ENCODE measurements at regions not wholly inside any gene's neighbourhood (a gene's known extent, or its start where the extent isn't known, plus 50 kb on each side); places are given as distances from the start of the nearest gene placed in this dataset.

DNA sequence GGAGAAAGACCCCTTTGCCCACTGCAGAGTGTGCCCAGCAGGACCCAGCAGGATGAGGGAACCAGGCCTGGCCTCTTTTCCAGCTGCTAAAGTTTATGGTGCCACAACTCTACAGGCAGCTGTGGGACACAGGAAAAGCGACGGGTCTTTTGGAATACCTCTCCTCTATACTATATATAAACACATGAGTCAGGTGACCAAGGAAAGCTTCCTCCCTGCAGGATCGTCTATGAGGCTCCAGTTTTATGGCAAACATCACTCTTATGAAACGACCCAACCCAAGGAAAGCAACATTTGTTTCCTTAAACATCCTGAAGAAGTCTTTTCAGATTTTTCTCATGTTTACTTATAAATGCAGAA lies 102.8 kb upstream of the AKIP1 start:
- TF ChIP-seq, protein P1, sequence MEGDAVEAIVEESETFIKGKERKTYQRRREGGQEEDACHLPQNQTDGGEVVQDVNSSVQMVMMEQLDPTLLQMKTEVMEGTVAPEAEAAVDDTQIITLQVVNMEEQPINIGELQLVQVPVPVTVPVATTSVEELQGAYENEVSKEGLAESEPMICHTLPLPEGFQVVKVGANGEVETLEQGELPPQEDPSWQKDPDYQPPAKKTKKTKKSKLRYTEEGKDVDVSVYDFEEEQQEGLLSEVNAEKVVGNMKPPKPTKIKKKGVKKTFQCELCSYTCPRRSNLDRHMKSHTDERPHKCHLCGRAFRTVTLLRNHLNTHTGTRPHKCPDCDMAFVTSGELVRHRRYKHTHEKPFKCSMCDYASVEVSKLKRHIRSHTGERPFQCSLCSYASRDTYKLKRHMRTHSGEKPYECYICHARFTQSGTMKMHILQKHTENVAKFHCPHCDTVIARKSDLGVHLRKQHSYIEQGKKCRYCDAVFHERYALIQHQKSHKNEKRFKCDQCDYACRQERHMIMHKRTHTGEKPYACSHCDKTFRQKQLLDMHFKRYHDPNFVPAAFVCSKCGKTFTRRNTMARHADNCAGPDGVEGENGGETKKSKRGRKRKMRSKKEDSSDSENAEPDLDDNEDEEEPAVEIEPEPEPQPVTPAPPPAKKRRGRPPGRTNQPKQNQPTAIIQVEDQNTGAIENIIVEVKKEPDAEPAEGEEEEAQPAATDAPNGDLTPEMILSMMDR (IDR thresholded peaks at IDR 0.05; ENCODE audit: low read depth, low read length): no peak
- H3K4me3 ChIP-seq (ENCODE audit: low read depth, low read length): peak overlapping the region; percentile 65
- in situ Hi-C loops (cut with HindIII; ENCODE audit: low sequenced_read_pairs): no loop called here
- DNase-seq (ENCODE audit: low read depth, low spot score): no peak

DNA sequence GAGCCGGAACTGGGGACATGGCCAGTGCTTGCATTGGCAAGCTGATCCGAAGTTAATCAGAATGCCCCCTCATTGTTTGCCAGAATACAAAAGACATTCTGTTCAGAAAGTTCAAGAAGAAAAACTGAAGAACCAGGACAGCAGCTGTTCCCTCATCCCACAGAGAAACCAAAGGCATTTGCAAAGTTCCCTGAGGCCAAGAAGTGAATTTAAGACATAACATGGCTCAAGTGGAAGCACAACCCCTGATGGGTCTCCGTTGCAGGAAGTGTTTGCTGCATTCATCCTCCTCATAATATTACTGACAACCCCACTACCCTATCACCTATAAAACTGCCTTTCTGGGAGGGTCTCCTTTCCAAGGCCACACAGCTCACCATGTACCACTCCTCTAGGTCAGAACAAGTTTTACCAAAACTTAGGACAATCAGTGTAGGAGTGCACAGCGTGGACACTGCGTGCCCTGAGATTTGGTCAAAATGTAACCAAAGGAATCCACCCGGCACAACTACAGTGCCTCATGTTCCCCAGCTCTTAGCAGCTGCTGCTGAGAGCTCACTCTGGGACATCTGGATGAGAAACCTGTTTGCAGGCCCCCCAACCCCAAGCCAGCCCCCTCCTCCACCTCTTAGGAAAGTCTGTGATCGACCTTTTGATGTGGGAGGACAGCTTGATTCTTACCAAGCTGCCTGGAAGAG lies 101.6 kb upstream of the AKIP1 start:
- in situ Hi-C loops (cut with HindIII; ENCODE audit: low sequenced_read_pairs): no loop called here
- peak overlapping the region; percentile 65 for H3K4me3 ChIP-seq (ENCODE audit: low read depth, low read length)
- peak; percentile 37 for DNase-seq (ENCODE audit: low read depth, low spot score)
- TF ChIP-seq, protein P1 (IDR thresholded peaks at IDR 0.05; ENCODE audit: low read depth, low read length): no peak

DNA sequence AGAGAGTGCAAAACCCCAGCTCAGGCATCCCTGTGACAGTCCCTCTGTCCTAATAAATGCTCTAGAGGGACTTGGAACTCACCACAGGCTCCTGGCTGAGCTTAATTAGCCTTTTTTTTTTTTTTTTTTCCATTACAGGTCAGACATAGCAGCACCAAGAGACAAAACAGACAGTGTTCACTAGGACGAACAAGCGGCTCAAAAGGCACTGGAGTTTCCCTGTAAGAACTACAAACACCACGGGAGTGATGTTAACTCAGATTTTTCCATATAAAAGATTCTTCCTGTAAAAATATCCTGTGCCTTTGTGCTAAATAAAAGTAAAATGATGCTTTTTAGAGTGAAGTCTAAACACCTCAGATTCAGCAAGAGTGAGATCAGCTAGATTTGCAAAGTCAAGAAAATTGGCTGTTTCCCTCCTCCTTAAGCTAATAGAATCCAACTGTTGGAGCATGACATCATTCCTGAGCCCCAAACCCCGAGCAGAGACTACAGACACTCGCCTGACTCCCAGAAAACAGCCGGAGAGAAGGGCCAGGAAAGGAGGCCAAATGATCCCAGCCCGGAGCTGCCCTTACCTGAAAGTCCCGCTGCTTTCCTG lies 101.0 kb upstream of the AKIP1 start:
- TF ChIP-seq, protein P1 (IDR thresholded peaks at IDR 0.05; ENCODE audit: low read depth, low read length): no peak
- H3K4me3 ChIP-seq (ENCODE audit: low read depth, low read length): peak overlapping the region; percentile 65
- in situ Hi-C loops (cut with HindIII; ENCODE audit: low sequenced_read_pairs): no loop called here
- DNase-seq (ENCODE audit: low read depth, low spot score): no peak

DNA sequence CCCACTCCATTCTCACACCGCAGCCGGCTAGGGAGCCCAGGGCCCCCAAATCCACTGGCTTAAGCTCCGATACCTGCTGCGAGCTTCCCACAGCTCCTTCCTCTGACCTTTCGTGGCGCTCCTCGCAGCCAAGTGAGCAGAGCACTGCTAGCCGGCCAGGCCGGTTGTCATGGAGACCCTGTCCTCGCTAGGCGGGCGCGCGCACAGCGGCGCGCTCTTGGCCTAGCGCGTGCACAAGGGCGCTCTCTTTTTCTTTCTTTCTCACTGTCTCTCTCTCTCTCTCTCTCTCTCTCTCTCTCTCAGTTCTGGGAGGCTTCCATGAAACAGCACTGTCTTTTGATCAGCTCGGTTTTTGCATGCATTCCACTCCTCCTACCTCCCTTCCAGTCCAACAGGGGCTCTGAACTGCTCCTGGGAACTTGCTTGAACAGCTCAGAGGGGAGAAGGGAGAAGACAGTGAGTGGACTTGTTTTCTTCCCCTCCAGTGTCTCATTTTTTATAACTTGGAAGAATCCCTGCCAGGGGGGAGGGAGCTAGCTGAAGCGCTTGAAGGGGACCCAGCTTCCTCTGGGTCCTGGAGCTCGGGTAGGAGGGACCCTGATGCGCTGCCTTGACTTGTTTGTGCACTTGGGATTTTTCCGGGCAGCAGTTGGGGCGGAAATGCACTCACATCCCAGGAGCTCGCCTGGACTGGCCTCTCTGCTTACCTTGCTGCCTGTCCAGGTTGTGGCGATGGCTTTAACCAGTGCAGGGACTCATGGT lies 100.3 kb upstream of the AKIP1 start:
- peak overlapping the region; percentile 65 for H3K4me3 ChIP-seq (ENCODE audit: low read depth, low read length)
- in situ Hi-C loops (cut with HindIII; ENCODE audit: low sequenced_read_pairs): no loop called here
- peak; percentile 89 for DNase-seq (ENCODE audit: low read depth, low spot score)
- TF ChIP-seq, protein P1 (IDR thresholded peaks at IDR 0.05; ENCODE audit: low read depth, low read length): no peak

DNA sequence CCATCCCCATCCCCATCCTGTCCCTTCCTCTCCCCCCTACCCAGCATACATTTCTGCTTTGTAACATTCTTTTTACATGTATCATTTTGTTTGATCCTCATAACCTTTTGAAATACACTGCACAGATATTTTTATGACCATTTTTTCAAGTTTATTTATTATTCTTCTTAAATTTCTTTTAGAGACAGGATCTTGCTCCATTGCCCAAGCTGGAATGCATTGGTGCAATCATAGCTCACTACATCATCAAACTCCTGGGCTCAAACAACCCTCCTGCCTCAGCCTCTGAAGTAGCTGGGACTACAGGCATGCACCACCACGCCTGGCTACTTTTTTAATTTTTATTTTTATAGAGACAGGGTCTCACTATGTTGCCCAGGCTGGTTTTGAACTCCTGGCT lies 99.4 kb upstream of the AKIP1 start:
- TF ChIP-seq, protein P1 (IDR thresholded peaks at IDR 0.05; ENCODE audit: low read depth, low read length): no peak
- no peak overlapping the region for H3K4me3 ChIP-seq (ENCODE audit: low read depth, low read length)
- no peak for DNase-seq (ENCODE audit: low read depth, low spot score)
- in situ Hi-C loops (cut with HindIII; ENCODE audit: low sequenced_read_pairs): no loop called here

DNA sequence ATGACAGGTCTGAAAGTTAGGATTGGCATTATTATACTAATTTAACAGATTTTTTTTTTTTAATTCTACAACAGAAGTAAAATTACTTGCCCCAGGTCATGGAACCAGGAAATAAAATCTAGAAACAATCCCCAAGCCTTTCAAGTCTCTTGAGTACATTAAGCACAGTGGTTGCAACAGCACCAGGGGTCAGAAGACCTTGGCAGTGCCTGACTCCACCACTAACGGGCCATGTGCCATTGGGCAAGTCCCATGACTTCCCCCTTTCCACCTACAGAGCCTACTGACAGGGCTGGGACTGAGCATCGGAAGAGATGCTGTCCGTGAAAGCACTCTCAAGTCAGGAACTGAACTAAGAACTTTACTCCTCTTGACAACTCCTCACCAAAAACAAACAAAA lies 98.6 kb upstream of the AKIP1 start:
- in situ Hi-C loops (cut with HindIII; ENCODE audit: low sequenced_read_pairs): no loop called here
- no peak overlapping the region for H3K4me3 ChIP-seq (ENCODE audit: low read depth, low read length)
- DNase-seq (ENCODE audit: low read depth, low spot score): no peak
- TF ChIP-seq, protein P1 (IDR thresholded peaks at IDR 0.05; ENCODE audit: low read depth, low read length): no peak

Measured in astrocyte of the spinal cord (primary cell).